Spleen (tissue), 11 donors: ENCODE measurements at regions not wholly inside any gene's neighbourhood (a gene's known extent, or its start where the extent isn't known, plus 50 kb on each side); places are given as distances from the start of the nearest gene placed in this dataset.

Source experiments
- DNase-seq: peaks from one replicate; pipeline ENCODE4 v3.0.0-alpha.2; 2020
- H3K27ac ChIP-seq, 8 donors: fragments of 200-600 bp; sonication (generic) in 7 of 8; 1 replicate in 4 of 8; 2 replicates in 4 of 8; pipeline versions ENCODE4 v1.5.0 to v1.8.0; 2016 to 2021; ENCODE audit warnings: inconsistent platforms in 4 of 8, mild to moderate bottlenecking in 4 of 8, moderate library complexity in 1 of 8
- H3K27me3 ChIP-seq, 7 donors: fragments of 200-600 bp; sonication (generic) in 6 of 7; replicated peaks in 1 of 7; 1 replicate in 4 of 7; 2 replicates in 3 of 7; pipeline versions ENCODE4 v1.5.0 to v1.8.0; 2016 to 2021; ENCODE audit warnings: inconsistent platforms in 3 of 7, mild to moderate bottlenecking in 1 of 7
- H3K36me3 ChIP-seq, 6 donors: fragments of 200-600 bp; sonication (generic) in 5 of 6; 1 replicate in 4 of 6; 2 replicates in 2 of 6; pipeline versions ENCODE4 v1.5.0 to v1.8.0; 2016 to 2021; ENCODE audit warnings: inconsistent platforms in 2 of 6
- H3K4me1 ChIP-seq, 6 donors: fragments of 200-600 bp; sonication (generic) in 5 of 6; 1 replicate in 3 of 6; 2 replicates in 3 of 6; pipeline versions ENCODE4 v1.5.0 to v1.8.0; 2016 to 2021; ENCODE audit warnings: inconsistent platforms in 3 of 6
- H3K4me3 ChIP-seq, 8 donors: fragments of 200-600 bp; sonication (generic) in 7 of 8; 1 replicate in 4 of 8; 2 replicates in 4 of 8; pipeline versions ENCODE4 v1.5.0 to v1.8.0; 2016 to 2021; ENCODE audit warnings: inconsistent platforms in 4 of 8, mild to moderate bottlenecking in 4 of 8, moderate library complexity in 2 of 8
- H3K9me3 ChIP-seq, 8 donors: fragments of 200-600 bp; sonication (generic) in 7 of 8; 1 replicate in 4 of 8; 2 replicates in 4 of 8; pipeline versions ENCODE4 v1.5.0 to v1.8.0; 2016 to 2021; ENCODE audit warnings: inconsistent platforms in 4 of 8
- CTCF ChIP-seq, 11 experiments: fragments of 200-600 bp in 7 of 11; fragments of 450-650 bp in 4 of 11; sonication (generic) in 4 of 11; IDR thresholded peaks in 8 of 11; conservative IDR thresholded peaks in 3 of 11; 1 replicate in 7 of 11; 2 replicates in 4 of 11; pipeline versions ENCODE4 v1.4.0 to v1.8.0; 2016 to 2021; ENCODE audit warnings: antibody characterized with exemption in 11 of 11, inconsistent platforms in 4 of 11, mild to moderate bottlenecking in 1 of 11
- POLR2A ChIP-seq, 3 donors: fragments of 450-650 bp; IDR thresholded peaks; one replicate each; pipeline ENCODE4 v1.5.1; 2017; ENCODE audit warnings: antibody characterized with exemption in 3 of 3, mild to moderate bottlenecking in 1 of 3
- POLR2AphosphoS5 ChIP-seq, 3 donors: sonication (generic); formaldehyde crosslinking; IDR thresholded peaks; one replicate each; pipeline ENCODE4 v1.5.1; 2017; ENCODE audit warnings: antibody characterized with exemption in 3 of 3
- WGBS, 5 donors: extraction: QIAGEN DNeasy Blood & Tissue Kit in 3 of 5; methylation state at CpG; one replicate each; pipeline versions ENCODE4 v1.1.5 to v1.1.7; 2013 to 2018; 5-methylcytosine and 5-hydroxymethylcytosine counted together
- intact Hi-C: fragments of 100-400 bp; cut with DNase I; formaldehyde crosslinking; loops from one replicate; pipeline ENCODE4 v1.15.0; 2023; ENCODE audit warnings: low total_unique reads
- donor health status: healthy with polysubstance abuse.
- donor health status: DM: no; HTN: no; CAD: no; lungs with moderate emphysema.
- donor health status: DM: no; HTN: no; CAD: no.
- donor health status: Bipolar disorder and iron deficiency.
- donor health status: healthy.
- donor health status: DM: no; HTN: no; CAD: no.
- donor health status: DM: yes; HTN: yes; CAD: no.

DNA sequence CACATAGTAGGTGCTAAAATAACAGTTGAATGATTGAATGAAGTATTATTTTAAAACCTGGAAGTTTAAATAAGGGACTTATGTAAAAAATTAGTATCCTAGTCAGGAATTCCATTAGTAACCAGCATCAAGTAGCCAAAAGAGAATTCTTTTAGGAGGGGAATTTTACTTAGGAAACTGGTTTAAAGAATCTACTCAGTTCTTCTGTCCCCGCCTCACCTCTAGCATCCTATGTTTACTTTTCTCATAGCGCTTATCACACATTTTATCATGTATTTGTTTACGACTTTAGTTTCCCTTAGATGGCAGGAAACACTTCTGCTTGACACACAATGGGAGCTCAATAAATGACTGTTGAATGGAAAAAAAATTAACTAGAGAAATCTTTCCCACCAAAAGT lies 229.0 kb downstream of the KLF5 start:
- Histone ChIP-seq H3K9me3 (no peaks in the 10 kb centered on the region), H3K4me3 (no peak overlapping the region), H3K36me3 (no peaks in the 10 kb centered on the region), H3K4me1 (no peaks in the 10 kb centered on the region), H3K27ac (no peak overlapping the region), H3K27me3 (no peaks in the 10 kb centered on the region)
- 82 to 88% (median 85%) methylated on average over 3 of the region's 3 CpGs for WGBS, 5 donors
- DNase-seq, result no peak
- no peak for TF ChIP-seq CTCF (IDR thresholded peaks at IDR 0.05 in 8 of 11, conservative IDR thresholded peaks at IDR 0.05 in 3 of 11)
- TF ChIP-seq POLR2AphosphoS5 (IDR thresholded peaks at IDR 0.05), result no peak
- TF ChIP-seq POLR2A (IDR thresholded peaks at IDR 0.05), result no peak
- intact Hi-C loops, result no loop called here

- Histone ChIP-seq H3K4me1 (no peaks in the 10 kb centered on the region), H3K27ac (no peak overlapping the region), H3K27me3 (no peaks in the 10 kb centered on the region), H3K9me3 (no peaks in the 10 kb centered on the region), H3K4me3 (no peak overlapping the region), H3K36me3 (no peaks in the 10 kb centered on the region)
- intact Hi-C loops, result no loop called here
- 88 to 95% (median 92%) methylated on average over 10 of the region's 10 CpGs for WGBS, 5 donors
- no peak for DNase-seq
- no peak for TF ChIP-seq POLR2AphosphoS5 (IDR thresholded peaks at IDR 0.05)
- no peak for TF ChIP-seq CTCF (IDR thresholded peaks at IDR 0.05 in 8 of 11, conservative IDR thresholded peaks at IDR 0.05 in 3 of 11)
Measured at GRCh38 chr13:73286942-73287620, 228.3 kb downstream of the KLF5 start.

DNA sequence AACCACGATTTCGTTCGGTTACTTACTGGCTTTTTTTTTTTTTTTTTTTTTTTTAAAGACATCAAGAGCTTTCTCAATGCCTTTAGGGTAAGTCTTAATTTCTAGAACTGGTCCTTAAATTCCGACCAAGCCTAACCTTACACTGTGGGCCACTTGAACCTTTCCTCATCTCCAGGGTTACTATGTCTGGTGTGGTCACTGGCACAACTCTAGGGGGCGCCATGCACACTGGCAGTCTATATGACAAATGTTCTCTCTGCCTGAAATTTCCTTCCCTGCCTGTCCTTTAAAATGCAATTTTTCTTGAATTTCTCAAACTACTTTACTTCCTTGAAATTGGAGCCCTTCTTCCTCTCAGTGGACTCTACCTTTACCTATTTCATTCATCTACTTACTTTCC lies 227.4 kb downstream of the KLF5 start:
- Histone ChIP-seq H3K9me3 (no peaks in the 10 kb centered on the region), H3K4me3 (no peak overlapping the region), H3K36me3 (no peaks in the 10 kb centered on the region), H3K27me3 (no peaks in the 10 kb centered on the region), H3K4me1 (no peaks in the 10 kb centered on the region), H3K27ac (no peak overlapping the region)
- TF ChIP-seq CTCF (IDR thresholded peaks at IDR 0.05 in 8 of 11, conservative IDR thresholded peaks at IDR 0.05 in 3 of 11), result no peak
- TF ChIP-seq POLR2A (IDR thresholded peaks at IDR 0.05), result no peak
- no peak for TF ChIP-seq POLR2AphosphoS5 (IDR thresholded peaks at IDR 0.05)
- WGBS, 5 donors, result 88 to 92% (median 91%) methylated on average over 5 of the region's 5 CpGs
- DNase-seq, result no peak
- intact Hi-C loops, result no loop called here

DNA sequence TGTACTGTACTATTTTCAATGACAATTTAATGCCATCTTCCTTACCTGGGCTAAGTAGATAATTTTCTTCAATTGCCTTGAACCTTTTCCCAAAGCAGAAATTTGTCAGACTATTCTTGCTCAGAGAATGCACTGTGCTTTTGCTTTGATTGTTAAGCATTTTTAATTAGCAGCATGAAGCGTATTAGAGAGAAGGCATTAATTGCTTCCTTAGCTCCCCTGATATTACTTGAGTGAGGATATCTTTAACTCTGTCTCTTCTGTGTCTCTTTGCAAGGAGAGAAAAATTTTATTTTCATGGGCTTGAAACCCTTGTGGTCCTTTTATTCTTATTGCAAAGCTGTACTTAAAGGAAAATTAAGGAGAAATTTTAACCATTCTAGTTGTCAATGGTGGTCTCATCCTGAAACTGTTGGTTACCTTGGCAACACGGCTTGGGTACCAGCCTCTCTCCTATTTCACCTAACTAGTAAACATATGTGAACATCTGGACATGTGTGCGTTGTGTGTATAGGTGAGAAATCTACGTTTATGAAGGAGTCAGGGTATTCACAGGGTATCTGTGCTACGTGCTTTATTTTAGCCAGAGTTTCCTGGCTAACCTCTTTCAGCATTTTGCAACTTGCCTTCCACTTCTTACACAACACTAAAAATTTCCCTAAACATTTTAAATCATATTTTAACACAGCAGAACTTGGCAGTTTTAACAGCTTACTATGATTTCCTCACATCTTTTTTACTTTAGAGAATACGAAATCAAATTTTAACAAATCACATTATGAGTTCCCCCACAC lies 225.5 kb downstream of the KLF5 start:
- no peaks in the 10 kb centered on the region for H3K27me3 ChIP-seq
- WGBS, 5 donors, result 67 to 81% (median 71%) methylated on average over 6 of the region's 6 CpGs
- no peak overlapping the region for H3K27ac ChIP-seq
- H3K4me3 ChIP-seq, result no peak overlapping the region
- H3K4me1 ChIP-seq, result no peaks in the 10 kb centered on the region
- DNase-seq, result no peak
- intact Hi-C loops, result no loop called here
- TF ChIP-seq POLR2A (IDR thresholded peaks at IDR 0.05) (no peak), POLR2AphosphoS5 (IDR thresholded peaks at IDR 0.05) (no peak), CTCF (IDR thresholded peaks at IDR 0.05 in 8 of 11, conservative IDR thresholded peaks at IDR 0.05 in 3 of 11) (no peak)
- no peaks in the 10 kb centered on the region for H3K36me3 ChIP-seq
- H3K9me3 ChIP-seq, result no peaks in the 10 kb centered on the region
